IPS DF 19.7 (cell line): ENCODE measurements at regions not wholly inside any gene's neighbourhood (a gene's known extent, or its start where the extent isn't known, plus 50 kb on each side); places are given as distances from the start of the nearest gene placed in this dataset.
A peak's percentile ranks its signal among the peaks of the same experiment; 100 is the strongest.
"Not testable (repeated sequence)": the region's sequence is repeated elsewhere in the genome, so short reads cannot be mapped to it uniquely, and the experiment has no call there.

ENCODE experiments used
- DNase-seq: peaks from one replicate; pipeline ENCODE4 v3.0.0-alpha.2; 2013; ENCODE audit warnings: low read depth, low spot score

DNA sequence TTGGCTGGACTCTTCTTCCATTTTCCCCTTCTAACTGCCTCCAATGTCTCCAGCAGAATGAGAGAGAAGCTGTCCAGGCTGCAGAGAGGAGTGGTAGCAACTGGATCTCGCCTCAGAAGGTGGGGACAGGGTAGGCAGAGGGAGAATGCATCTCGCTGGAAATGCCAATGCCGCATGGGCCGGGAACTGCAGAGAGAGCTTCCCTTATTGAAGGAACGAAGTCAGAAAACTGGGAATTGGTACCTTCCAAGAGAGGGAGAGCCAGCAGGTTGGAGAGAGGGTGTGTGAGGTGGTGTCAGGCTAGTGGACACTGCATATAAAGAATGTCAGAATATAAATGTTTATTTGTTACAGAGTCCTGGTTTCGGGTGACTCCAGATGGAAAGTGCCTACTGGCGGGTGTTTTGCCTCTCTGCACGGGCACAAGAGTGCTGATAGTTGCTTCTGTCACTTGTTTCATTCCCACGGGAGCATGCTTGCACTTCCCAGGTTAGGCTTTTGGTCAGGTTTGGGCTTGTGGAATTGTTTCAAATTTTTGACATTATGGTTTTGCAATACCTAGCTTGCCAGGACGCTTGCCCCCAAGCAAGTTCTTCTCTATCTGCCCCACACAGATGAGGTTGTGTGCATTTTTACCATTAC, 156.8 kb upstream of the STS start:
- DNase-seq = no peak

DNA sequence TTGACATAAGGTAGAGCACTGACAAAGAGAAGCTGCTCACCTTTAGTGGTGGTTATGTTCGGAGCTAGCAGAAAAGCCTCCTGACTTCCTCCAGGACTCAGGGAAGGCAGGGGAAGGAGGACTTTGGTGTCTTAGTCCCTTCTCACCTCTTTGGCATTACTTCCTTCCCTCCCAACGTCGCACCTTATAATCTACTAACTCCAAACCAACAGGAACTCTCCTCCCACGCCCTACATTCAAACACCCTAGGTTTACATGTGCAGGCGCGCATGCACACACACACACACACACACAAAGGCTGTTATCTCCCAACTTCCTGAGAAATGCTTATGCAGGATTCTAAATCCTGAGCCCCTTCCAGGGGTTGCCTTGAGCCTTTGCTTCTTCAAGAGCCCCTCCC, 157.7 kb upstream of the STS start:
- no peak for DNase-seq

DNA sequence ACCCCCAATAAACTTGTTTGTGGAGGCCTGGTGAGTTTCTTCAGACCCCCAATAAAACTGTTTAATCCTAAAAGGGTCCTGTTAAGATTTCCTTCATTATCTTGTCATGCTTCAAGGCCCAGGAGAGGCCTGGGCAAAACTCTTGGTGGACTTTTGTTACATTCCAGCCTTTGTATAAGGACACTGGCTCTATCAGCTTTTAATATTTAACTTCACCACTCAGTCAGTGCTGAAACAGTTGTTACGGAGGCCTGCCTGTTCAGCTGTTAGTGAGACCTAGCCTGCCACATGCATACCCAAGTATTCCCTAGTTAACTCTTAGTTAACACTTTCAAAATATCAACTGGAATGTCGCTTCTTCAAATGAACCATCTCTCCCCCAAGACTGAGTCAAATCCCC, 158.8 kb upstream of the STS start:
- not testable (repeated sequence) for DNase-seq

DNA sequence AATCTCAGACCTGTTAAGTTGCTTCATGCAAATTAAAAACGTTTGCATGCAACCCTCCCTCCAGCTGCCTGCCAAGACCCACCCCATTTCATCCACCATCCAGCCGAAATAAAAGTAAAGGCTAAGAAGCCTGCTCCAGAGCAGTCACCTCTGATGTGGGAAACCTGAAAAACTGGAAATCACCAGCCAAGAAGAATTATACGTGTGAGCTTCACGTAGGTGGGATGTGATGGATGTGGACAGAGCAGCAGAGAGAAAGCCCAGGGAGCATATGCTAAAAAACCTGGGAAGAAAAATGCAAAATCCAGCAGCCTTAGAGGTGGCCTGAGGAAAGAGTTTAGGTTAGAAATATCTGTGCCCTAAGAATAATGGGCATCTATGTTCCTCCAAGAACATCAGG, 160.6 kb upstream of the STS start:
- no peak for DNase-seq

DNA sequence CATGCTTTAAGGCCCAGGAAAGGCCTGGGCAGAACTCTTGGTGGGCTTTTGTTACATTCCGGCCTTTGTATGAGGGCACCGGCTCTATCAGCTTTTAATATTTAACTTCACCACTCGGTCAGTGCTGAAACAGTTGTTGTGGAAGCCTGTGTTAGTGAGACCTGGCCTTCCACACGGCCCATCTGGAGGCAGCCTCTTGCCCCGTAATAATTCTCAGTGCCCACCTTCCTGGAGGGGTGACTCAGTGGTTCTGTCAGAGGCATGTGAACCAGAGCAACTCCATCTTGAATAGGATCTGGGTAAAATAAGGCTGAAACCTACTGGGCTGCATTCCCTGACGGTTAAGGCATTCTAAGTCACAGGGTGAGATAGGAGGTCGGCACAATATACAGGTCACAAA, 162.0 kb upstream of the STS start:
- no peak for DNase-seq

DNA sequence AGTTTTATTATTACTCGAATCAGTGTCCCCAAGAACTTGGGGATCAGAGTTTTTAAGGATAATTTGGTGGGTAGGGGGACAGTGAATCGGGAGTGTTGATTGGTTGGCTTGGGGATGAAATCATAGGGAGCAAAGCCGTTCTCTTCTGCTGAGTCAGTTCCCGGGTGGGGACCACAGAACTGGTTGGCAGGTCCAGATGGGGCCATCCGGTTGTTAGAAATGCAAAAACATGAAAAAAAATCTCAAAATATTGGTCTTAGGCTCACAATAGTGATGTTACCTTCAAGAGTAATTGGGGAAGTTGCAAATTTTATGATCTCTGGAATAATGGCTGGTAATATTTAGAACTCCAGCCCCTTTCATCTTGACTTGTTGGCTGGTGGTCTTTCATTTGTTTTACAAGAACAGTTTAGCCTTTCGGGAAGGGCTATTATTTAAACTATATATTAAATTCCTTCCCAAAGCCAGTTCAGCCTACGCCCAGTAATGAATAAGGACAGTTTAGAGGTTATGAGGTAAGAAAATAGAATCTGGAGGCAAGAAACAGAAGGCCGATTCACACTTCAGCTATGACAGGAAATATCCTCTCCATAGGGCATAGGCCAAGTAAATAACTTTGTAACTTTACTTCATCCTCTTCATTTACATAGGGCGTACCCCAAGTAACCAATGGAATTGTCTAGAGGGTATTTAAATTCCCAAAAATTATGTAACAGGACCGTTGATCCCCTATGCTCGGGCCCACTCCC, 164.1 kb upstream of the STS start:
- DNase-seq = no peak

DNA sequence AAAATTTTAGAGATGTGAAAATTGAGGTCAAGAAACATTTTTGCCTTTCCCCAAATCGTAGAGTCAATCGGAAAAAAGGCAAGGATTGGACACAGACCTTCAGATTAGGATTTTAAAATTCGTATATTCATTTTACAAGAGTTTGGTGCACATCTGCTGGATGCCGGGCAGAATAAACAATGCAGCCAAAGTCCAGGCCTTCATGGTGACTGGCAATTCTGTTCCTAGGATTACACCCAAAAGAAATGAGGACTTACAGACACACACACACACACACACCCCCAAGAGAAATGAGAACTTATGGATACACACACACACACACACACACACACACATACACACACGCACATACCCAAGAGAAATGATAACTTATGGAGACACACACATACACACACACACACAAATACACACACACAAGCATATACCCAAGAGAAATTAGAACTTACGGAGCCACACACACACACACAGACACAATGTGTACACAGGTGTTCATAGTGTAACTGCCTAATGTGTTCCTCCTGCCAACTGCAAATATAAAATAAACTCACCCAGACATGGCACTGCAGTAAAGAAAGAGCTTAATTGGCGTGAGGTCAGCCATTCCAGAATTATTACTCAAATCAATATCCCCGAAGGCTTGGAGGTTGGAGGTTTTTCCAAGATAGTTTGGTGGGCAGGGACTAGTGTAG, 165.7 kb upstream of the STS start:
- no peak for DNase-seq

DNA sequence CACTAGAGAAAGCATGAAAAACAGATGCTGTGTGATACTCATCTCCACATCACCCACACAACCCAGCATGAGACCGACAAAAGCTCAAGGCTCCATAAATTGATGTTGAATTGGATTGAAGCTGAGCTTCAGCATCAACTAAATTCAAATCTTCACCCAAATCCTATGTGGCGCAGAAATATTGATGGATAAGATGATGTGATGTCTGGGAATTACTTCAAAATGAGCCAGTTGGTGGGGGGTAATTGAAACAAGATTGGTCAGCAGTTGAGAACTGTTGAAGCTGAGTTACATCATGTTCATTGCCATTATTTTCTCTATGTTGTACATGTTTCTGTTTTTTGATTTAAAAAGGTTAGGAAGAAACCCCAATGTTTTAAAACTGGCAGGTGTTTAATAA, 166.5 kb upstream of the STS start:
- DNase-seq = no peak

DNA sequence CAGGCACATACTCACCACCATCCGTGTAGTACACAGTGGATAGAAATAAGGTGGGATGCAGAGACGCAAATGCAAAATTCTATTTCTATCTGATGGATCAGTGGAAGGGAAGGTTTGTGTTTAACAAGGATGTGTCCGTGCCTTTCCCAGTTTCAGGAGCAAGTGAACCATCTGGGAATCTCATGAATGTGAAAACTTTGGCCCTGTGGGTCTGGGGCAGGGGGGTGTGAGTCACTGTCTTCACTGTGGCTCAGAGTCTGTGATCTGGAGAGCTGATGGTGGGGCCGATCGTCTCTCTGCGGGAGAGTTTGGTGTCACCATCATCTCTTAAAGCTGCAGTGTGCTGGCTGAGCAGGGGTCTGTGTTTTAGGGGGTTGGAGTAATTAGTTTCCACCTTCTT, 179.3 kb upstream of the STS start:
- no peak for DNase-seq

DNA sequence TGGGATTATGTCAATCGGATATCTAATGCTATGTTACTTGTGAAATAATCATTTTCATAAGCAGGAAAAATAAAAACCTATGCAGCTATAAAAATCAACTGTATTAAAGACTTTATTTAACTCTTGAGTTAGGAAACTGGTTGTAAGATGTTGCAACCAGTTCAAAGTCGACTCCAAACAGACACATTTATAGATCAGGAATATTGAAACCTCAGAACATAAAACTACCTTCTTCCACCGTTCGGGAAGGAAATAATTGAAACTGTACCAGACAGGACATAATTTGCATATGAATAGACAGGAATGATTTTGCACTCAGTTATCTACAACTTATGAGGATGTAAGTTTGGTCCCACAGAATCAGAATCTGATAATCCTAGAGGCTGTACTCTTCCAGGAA, 181.8 kb upstream of the STS start:
- no peak for DNase-seq

DNA sequence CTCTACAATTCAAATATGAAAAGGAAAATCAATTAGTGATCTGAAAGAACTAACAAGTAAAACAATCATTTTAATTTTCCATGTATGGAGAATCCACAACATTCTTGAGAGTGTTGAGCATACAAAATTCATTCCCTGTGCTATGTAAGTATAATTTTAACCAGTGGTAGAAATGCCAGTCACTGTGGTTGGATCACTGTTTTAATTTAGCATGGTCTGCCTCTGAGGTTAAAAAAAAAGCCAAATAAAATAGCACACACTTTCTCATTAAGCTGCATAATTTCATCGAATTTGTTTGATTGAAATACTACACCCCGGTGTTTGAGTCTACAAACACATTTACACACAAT, 185.5 kb upstream of the STS start:
- no peak for DNase-seq

DNA sequence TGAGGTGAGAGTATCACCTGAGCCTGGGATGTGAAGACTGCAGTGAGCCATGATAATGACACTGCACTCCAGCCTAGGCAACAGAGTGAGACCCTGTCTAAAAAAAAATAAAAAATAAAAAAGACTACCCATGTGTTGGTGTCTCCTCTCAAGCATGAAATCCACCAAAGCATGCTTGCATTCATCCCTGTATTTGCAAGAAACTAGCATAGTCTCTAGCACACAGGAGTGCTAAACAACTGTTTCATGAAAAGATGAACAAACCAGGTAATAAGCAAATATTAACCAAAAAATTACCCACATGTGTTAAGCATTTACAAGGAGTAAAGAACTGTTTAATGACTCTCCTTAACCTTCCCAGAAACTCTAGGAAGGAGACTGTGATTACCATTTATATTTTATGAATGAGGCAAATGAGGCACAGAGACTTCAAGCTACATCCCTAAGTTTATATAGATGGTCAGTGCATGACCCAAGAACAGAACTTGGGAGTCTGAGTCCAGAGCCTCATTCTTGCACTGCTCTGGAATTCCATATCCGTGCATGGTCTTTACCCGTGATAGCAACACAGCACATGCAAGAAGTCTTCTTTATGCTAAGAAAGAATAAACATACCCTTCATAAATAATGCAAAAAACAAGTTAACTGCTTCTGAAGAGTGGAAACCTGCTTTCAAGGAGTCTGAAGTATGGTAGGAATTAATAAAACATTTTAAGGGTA, 186.1 kb upstream of the STS start:
- no peak for DNase-seq

DNA sequence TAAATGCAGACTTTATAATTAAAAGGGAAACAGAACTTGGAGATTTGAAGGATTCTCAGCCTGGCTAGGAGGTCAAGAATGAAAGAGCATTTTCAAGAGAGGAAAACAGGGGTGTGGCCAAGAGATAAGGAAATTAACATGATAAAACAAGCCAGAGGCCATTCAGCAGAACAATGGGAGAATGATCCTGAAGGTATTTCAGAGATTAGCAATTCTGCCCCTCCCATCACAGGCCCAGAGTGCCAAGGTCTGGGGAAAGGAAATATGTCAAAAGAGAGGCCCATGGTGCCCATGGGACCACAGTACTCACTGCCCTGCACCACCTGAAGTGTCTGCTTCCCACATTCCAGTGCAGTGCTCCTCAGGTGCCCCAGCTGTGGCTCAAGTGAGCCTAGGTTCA, 188.5 kb upstream of the STS start:
- DNase-seq = peak; percentile 25

DNA sequence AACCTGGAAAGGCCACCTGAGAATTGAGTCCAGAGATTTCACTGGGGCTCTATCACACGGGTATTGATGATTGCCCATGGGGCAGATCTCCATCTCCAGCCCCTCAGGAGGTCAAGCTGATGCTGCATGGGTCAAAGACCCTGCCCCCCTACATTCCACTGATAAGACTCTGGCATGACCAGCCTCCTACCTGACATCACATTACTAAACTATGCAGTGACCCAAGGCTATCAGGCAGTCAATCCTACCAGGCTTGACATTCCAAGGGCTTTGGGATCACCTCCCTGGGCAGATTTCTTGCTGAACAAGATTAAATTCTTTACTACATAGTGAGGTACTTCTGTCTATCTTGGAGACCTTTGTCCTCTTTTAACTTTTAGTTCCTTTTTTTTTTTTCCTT, 192.7 kb upstream of the STS start:
- no peak for DNase-seq

DNA sequence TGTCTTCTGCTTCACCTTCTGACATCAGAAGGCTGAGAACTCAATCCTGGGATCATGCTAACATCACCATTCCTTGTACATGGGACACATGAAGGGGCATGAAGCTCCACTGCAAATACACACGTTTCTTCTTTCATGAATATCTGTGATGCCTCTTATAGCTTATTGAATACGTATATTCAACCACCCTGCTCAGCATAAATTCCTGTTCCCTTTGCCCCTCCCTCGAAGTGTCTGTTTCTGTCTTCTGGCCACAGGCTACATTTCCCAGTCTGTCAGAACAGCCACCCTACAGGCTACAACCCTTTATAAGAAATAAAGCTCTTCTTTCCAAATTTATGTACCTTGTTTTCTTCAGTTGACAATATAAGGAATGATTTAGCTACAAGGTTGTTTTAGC, 201.3 kb upstream of the STS start:
- DNase-seq = no peak

DNA sequence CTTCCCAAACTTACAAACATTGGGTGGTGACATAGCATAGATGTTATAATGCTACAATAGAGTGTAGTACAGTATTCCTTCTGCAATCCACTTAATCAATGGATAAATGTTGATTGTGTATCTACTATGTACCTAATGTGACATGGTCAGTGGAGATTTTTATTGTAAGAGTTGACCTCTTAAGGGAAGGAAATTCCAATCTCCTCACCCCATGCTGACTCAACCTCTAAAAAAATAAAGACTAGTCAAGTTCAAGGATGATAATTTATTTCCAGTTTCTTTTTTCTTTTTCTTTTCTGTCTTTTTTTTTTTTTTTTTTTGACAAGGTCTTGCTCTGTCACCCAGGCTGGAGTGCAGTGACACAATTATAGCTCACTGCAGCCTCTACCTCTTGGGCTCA, 206.5 kb upstream of the STS start:
- DNase-seq = no peak

DNA sequence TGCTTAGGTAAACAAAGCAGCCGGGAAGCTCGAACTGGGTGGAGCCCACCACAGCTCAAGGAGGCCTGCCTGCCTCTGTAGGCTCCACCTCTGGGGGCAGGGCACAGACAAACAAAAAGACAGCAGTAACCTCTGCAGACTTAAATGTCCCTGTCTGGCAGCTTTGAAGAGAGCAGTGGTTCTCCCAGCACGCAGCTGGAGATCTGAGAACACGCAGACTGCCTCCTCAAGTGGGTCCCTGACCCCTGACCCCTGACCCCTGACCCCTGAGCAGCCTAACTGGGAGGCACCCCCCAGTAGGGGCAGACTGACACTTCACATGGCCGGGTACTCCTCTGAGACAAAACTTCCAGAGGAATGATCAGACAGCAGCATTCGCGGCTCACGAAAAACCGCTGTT, 214.6 kb upstream of the STS start:
- not testable (repeated sequence) for DNase-seq

DNA sequence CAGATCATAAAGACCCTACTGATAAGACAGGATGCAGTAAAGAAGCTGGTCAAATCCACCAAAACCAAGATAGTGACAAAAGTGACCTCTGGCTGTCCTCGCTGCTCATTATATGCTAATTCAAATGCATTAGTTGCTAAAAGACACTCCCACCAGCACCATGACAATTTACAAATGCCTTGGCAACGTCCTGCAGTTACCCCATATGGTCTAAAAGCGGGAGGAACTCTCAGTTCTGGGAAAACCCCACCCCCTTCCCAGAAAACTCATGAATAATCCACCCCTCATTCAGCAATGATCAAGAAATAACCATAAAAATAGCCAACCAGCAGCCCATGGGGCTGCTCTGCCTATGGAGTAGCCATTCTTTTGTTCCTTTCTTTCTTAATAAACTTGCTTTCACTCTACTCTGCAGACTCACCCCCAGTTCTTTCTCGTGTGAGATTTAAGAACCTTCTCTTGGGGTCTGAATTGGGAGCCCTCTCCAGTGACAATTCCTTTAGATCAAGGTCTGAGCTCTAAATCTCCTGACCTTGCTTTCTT, 217.1 kb upstream of the STS start:
- DNase-seq = no peak

DNA sequence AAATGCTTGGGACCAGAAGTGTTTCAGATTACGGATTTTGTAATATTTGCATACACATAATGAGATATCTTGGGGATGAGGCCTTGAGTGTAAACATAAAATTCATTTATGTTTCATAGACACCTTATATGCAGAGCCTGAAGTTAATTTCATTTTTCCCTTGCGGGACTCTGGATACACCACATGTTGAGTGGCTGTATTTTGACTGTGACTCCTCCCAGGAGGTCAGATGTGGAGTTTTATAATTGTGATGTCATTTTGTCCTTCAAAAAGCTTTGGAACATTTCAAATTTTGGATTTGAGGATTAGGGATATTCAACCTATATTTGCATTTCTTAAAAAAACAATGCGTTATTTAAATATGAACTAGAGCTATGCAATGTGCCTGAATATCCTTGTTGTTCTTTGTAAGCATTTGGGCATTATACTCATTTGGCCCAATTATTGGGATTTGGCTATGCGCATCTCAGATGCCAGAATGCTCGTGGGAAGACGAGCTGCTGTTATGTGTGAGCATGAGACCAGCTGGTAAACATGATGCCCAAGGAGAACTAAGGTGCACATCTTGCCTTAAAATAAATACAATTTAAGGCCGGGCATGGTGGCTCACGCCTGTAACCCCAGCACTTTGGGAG, 223.0 kb upstream of the STS start:
- DNase-seq = no peak

DNA sequence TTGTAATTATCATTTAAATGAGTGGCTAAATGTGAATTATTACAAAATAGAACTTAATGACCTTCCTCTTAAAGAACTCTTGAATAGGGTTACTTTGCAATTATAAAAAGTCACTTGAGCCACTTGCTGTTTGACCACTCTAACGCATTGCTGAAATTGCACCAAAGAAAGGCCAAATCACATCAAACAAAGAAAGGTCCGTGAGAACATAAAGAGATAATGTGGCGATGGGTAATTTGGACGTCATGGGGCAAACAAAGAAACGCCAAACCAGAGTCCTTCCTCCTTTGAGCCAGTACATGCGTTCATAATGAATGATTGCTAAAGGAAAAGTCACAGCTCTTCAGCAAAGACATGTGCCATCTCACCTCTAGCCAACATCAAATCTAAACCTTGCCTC, 229.8 kb upstream of the STS start:
- DNase-seq = no peak

DNA sequence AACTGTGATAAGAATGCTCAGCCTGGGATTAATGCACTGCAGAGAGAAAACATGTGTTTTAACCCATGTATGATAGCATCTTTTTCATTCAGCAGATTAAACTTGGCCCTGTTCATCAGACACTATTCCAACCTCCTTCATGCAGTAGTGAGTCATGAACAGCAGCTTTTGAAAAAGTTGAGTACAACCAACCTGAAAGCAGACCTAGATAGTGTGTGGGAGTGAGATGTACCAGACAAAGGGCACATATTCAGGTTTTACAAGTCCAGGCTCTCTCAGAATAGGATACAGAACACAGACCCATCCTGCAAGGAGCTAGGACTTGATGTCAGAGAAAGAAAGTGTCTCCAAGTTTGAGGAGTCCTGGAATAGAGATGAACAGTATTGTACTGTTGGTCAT, 237.3 kb upstream of the STS start:
- no peak for DNase-seq

DNA sequence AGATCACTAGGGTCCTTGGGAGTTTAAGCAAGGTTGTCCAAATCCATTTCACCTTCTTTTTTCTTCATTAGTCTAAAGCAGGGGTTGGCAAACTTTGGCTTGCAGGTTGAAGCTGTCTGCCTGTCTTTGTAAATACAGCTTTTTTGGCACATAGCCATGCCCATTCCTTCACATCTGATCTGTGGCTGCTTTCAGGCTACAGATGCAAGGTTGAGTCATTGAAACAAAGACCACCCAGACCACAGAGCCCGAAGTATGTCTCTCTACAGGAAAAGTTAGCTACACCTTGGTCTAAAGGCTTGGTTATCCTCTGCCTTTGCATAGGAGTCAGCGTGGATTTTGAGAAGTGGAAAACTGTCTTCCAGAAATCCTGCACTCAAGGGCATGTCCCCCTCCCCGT, 238.1 kb upstream of the STS start:
- no peak for DNase-seq
